Sigmoid colon (tissue), 4 donors: ENCODE measurements at regions not wholly inside any gene's neighbourhood (a gene's known extent, or its start where the extent isn't known, plus 50 kb on each side); places are given as distances from the start of the nearest gene placed in this dataset.

Experiments used
- CTCF ChIP-seq, 4 experiments: fragments of 450-650 bp in 3 of 4; fragments of 200-600 bp in 1 of 4; IDR thresholded peaks; one replicate each; pipeline ENCODE4 v1.5.1; 2016 to 2019; ENCODE audit warnings: antibody characterized with exemption in 4 of 4, mild to moderate bottlenecking in 3 of 4, moderate library complexity in 2 of 4
- EP300 ChIP-seq, 4 donors: sonication (generic); formaldehyde crosslinking; IDR thresholded peaks; one replicate each; pipeline ENCODE4 v1.6.1; 2017; ENCODE audit warnings: antibody characterized with exemption in 4 of 4
- POLR2A ChIP-seq, 2 donors: fragments of 450-650 bp; IDR thresholded peaks; one replicate each; pipeline ENCODE4 v1.6.1; 2016; ENCODE audit warnings: antibody characterized with exemption in 2 of 2, mild to moderate bottlenecking in 2 of 2, moderate library complexity in 2 of 2
- POLR2AphosphoS5 ChIP-seq, 4 donors: sonication (generic); formaldehyde crosslinking; IDR thresholded peaks; one replicate each; pipeline ENCODE4 v1.6.1; 2017; ENCODE audit warnings: antibody characterized with exemption in 4 of 4

DNA sequence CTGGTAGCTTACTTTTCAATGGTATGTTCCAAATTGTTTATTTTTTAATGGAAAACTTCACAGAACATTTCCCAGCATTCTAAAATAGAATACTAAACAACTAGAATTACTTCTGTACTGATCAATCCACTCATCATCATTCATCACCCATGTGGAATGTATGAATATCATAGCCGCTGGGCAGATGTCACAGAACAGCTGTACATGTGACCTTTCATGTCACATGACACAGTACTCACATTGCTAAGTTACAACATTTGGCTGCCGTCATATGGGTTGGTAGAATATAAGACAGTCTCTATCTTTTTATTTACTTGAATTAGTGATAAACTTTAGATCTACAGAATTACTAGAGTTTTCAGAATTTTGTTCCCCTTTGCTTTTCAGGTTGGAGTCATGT lies 387.6 kb downstream of the ZEB2 start:
- TF ChIP-seq CTCF (IDR thresholded peaks at IDR 0.05): no peak
- TF ChIP-seq POLR2A (IDR thresholded peaks at IDR 0.05): no peak
- TF ChIP-seq EP300 (IDR thresholded peaks at IDR 0.05): no peak
- TF ChIP-seq POLR2AphosphoS5 (IDR thresholded peaks at IDR 0.05): no peak
